ENCODE measurements at regions not wholly inside any gene's neighbourhood (a gene's known extent, or its start where the extent isn't known, plus 50 kb on each side); places are given as distances from the start of the nearest gene placed in this dataset.

DNA sequence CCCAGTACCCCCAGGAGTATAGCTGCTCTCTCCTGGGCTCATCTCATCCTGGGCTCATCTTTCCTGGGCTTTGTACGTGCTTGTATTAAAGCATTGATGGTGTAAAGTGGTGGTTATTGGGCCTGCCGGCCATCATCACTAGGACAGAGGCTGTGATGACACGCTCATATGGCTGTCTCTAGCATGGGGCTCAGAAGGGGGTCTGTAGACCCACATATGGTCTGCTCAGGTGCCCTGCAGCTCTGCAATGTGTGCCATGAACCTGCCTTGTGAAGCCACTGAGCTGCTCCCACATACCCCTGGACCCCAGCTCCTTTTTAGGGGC is 143.4 kb downstream of the CDC5L start:
- in situ Hi-C loops (cut with HindIII; ENCODE audit: low sequenced_read_pairs) = loop anchor here (5.0 kb wide), 2 partner anchors 46 to 91 kb away; no protein-coding TSS in a partner anchor

DNA sequence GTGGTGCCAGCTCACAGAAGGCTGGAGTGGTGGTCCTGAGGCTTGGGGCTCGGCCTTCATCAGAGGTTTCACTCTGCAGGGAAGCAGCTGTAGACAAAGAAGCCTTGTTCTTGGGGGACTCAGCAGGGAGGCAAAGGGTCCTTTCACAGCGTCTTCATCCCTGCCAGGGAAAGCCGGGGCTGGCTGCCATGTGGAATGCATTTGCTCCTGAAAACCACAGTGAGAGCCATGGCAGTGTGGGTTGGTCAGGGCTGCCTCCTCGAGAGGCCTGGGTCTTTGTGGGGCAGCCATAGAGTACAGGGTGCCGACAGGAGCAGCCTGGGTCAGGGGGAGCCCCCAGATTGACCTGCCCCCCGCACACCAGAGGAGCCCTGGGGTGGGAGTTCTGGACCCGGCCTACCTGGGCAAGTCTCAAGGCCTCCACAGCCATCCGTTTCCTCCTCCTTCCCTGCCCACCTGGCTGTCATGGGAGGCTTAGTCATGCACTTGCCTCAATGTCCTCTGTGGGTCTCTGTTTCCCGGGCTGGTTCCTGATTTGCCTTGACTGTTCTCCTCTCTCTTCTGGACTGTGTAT is 144.0 kb downstream of the CDC5L start:
- in situ Hi-C loops (cut with HindIII; ENCODE audit: low sequenced_read_pairs) = loop anchor here (5.0 kb wide), 2 partner anchors 46 to 91 kb away; no protein-coding TSS in a partner anchor

DNA sequence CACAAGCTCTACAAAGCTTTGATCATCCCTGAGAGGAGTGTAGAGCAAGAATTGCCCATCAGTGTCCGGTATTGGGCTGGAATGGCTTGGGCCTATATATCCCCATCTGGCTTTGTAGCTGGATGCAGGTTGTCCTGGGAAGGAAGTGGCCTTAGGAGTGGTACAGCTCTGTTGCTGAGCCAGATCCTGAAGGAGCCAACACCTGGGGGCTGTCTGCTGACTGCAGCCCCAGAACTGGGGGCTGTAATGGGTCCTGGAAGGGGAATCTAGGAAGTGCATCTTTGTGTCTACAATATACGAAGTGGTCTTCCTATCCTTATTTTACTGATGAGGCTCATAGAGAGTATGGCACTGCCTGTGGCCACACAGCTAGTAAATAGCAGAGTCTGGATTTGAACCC is 145.9 kb downstream of the CDC5L start:
- in situ Hi-C loops (cut with HindIII; ENCODE audit: low sequenced_read_pairs) = loop anchor here (5.0 kb wide), 2 partner anchors 44 to 89 kb away; no protein-coding TSS in a partner anchor

DNA sequence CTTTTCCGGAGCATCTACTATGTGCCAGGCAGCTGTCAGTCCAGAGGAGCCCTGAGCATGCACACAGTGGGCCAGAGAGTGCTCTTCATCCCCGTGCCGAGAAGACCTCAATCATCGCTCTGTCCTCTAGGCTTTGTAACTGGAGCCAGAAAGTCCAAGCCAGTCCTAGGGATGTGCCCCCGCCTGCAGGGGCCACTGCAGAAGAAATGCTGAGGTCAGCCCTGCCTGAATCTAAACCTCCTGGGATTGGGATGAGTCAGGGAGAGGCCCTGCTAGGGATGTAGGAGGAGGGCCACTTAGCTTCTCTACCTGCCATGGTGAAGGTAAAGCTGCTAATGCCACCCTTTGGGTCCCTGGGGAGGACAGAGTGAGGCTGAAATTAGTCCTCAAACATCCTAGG is 146.8 kb downstream of the CDC5L start:
- in situ Hi-C loops (cut with HindIII; ENCODE audit: low sequenced_read_pairs) = loop anchor here (5.0 kb wide), 2 partner anchors 43 to 88 kb away; no protein-coding TSS in a partner anchor

DNA sequence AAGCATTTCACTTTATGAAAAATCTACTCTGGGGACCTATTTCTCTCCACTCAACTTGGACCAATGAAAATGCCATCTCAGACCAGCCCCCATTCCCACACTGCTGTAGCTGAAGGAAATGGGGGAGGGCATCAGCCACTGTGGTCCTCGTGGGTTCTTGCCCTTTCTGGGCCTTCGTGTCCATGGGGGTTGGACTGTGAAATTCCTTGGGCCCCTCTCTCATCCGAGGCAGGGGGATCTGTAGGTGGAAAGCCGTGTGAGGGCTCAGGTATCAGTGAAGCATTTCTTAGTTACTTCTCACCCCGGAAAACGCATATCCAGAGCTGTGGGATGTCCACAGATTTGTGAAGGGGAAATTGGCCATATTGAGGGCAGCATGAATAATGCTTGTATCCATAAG is 147.9 kb downstream of the CDC5L start:
- in situ Hi-C loops (cut with HindIII; ENCODE audit: low sequenced_read_pairs) = no loop called here

DNA sequence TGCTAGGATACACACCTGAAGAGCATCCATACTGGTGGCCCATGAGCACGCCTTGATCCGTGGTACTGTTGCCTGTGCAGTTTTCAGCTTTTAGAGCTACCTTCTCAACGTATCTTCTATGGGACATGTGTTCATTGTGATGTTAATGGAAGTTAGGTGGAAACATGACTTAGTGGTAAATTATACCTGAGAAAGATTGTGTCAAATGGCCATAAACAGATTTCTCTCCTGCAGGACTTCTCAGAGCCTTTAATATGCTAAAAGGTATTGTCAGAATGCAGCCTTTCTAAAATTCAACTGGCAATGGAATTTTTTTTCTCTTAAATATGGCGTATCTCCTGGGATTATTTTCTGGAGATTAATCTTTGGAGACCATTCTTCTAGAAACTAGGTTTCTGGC is 148.5 kb downstream of the CDC5L start:
- in situ Hi-C loops (cut with HindIII; ENCODE audit: low sequenced_read_pairs) = no loop called here

DNA sequence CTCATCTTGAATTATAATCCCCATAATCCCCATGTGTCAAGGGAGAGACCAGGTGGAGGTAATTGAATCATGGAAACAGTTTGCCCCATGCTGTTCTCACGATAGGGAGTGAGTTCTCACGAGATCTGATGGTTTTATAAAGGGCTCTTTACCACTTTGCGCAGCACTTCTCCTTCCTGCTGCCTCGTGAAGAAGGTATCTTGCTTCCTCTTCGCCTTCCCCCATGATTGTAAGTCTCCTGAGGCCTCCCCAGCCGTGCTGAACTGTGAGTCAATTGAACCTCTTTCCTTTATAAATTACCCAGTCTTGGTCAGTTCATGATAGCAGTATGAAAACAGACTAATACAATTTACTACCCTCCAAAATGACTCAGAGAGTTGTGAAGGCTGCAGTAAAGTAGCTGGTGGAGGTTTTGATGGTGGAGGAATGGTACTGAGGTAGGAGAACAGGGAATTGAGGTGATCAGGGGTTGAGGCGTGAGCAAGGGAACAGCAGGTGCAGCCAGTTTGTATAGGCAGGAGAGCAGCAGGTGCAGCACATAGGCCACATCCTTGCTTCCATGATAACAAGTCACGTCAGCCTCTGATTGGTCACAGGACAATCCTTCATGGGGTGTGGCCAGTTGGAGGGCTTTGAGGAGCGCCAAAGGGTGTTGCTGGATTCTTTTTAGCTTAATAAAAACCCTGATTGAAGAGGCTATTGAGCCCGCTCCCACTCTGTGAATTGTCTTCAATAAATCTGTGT is 150.0 kb downstream of the CDC5L start:
- in situ Hi-C loops (cut with HindIII; ENCODE audit: low sequenced_read_pairs) = no loop called here

DNA sequence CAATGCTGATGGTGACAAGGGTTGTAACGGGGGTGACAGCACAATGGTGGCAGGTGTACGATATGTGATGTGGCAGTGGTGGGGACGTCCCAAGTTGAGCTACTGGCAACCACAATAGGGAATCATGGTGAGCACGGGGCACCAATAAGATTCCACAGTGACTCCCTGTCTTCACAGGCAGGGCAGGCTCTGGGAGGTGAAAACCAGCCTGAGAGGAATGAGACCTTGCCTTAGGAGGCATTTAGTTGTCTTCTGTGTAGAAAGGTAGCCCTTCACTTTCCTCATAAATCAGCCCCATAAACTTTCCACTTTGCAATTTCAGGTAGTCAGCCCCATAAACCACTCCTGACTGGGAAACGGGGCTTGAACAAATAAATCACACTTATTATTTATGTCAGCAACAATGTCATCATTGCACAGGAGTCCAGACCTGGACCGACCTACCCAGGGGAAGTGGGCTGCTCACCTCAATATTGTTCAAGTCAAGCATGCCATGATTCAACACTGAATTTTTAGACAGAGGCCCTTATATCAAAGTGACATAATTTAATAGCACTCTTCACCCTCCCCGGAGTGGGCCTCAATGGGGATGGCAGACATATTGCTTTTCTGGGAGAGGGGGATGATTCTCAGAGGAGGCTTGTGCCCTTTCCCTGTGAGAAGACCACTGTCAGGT is 150.8 kb downstream of the CDC5L start:
- in situ Hi-C loops (cut with HindIII; ENCODE audit: low sequenced_read_pairs) = no loop called here

DNA sequence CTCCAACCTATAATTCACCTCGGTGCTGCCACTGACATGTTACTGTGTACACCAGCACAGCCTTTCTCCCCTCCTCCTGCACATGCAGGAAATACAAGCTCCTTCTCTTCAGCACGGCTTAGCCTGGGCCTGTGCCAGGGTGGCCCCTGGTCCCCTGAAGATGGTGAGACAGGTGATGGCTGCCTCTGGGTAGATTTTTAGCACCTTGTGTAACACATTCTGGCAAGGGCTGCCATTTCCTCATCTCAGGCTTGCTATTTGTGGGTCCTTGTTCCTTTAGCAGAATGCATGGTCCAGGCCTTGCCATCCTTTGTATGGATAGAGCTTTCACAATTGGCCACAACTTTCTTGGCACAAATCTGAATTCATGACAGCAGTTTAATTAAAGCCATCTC is 151.3 kb downstream of the CDC5L start:
- in situ Hi-C loops (cut with HindIII; ENCODE audit: low sequenced_read_pairs) = no loop called here

DNA sequence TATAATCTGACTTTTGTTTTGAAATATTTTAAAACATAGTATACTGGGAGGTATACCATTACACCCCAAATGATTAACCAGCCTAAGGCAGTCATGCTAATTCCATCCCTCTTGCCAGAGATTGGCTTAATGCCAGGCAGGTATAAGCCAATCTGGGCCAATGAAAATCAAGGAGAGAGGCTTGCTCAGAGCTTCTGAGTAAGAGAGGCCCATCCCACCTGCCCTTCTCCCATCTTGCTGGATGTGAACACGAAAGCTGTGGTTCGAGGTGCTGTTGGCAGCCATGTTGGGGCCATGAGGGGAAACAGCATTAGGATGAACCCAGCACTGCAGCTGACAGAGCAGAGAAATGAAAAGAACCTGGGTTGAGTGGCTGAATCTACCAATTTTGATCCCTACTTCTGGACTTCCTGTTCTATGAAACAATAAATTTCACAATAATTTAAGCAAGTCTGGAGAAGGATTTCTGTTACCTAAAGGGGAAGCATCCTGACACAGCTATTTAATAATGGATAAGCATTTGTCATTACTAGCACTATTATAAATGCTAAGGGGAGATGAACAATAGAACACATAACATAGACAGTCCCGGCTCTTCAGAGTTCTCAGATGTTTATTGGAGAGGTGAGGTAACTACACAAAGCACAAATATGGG is 152.3 kb downstream of the CDC5L start:
- in situ Hi-C loops (cut with HindIII; ENCODE audit: low sequenced_read_pairs) = no loop called here

DNA sequence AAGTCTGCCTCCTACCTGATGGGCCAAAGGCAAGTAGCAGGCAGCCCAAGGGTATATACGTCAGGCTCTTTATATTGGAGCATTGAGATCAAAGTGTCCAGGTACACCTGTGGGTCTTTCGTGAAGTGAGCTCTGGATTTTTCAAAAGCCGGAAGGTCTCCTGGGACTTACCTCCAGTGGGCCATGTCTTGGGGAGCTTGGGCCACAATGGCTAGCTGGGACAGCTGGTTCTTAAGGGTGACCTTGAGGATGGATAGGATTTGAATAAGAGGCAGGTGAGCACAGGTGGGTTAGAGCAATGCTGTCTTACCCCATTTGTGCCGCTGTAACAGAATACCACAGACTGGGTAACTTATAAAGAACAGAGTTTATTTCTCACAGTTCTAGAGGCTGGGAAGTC is 153.4 kb downstream of the CDC5L start:
- in situ Hi-C loops (cut with HindIII; ENCODE audit: low sequenced_read_pairs) = no loop called here

DNA sequence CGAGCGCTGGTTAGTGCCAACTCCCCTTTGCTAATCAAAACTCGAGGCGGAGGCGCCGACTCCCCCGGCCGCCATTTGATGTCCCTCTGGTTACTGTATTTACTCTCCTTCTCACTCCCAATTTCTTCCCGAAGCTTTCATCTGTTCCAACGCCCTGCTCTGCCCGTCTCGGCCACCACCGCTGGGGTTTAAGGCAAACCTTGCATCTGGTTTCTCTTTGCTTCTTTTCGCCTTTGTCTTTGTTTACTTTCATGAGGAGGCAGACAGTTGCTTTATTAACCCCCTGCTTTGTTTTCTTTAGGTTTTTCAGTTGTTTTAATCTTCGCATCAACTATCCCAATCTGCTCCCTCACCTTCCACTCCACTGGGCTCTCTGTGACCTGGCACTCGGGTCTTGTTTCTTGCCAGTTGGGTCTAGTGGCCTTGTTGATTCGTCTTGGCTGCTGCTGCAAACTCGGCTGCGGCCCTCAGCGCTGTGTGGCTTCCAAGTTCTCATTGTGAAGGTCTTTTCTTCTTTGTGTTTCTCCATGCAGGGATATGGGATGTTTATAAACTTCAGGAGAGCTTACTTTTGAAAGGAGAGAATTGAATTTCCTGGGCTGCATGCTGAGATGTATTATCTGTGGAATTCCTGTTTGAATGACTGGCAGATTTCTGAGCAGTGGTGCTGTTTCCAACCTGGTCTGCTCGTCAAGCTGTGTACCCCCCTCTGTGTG is 155.1 kb downstream of the CDC5L start:
- in situ Hi-C loops (cut with HindIII; ENCODE audit: low sequenced_read_pairs) = no loop called here

DNA sequence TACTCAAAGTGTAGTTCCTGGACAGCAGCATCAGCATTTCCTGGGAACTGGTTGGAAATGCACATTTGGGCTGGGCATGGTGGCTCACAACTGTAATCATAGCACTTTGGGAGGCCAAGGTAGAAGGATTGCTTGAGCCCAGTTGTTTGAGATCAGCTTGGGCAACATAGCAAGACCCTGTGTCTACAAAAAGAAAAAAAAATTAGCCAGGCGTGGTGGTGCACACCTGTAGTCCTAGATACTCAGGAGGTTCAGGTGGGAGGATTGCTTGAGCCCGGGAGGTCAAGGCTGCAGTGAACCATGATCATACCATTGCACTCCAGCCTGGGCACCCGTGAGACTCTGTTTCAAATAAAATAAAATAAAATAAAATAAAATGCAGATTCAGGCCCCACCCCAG is 156.2 kb downstream of the CDC5L start:
- in situ Hi-C loops (cut with HindIII; ENCODE audit: low sequenced_read_pairs) = no loop called here

DNA sequence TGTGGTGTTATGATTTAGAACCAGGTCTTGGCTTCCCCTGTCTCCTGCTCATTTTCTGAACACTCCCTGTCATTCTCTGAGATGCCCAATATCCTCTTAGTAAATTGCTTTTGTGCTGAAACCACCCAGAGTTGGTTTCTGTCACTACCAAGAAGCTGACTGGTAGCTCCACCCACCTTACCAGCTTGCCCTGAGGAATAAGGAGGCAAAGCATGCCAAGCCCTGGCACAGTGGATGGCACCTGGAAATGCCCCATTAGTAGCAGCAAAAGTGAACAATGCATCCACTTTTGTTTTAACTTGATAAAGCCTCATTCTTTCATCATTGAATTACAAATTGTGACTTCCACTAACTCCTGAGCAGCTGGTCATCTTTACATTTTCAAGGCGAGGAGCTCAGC is 157.7 kb downstream of the CDC5L start:
- in situ Hi-C loops (cut with HindIII; ENCODE audit: low sequenced_read_pairs) = no loop called here

DNA sequence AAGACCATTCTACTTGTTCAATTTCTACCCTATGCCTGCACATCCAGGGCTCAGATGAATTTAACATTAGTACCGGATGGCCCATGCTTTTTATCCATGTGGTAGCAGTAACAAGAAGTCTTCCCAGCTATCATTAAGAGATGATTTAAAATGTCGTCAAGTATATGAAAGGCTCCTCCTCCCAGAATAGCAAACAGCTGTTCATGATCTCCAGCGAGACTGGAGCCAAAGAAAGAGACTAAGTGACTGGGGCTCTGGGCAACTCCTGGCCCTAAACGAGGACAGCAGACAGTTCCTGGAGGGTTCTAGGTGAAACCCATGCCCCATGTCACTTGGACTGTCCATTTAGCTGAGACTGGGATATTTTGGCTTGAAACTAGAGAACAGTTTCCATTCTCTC is 160.8 kb downstream of the CDC5L start:
- in situ Hi-C loops (cut with HindIII; ENCODE audit: low sequenced_read_pairs) = no loop called here

DNA sequence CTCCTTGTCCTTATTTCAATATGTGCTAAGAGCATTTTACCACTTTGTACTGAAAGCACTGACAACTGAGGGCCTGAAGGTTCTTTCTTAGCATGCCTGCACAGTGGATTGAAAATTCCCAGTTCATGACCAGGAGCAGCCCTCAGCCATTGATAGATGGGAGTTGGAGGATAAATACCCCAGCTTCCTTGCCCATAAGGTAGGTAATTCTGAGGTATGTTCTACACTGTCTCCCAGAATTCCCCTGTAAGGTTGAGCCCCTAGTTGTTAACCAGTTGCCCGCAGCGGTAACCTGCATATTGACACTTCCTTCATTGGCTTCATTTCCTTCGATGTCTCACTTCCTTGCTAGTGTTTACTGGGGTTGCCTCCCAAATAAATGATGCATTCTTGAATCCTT is 162.0 kb downstream of the CDC5L start:
- in situ Hi-C loops (cut with HindIII; ENCODE audit: low sequenced_read_pairs) = no loop called here

DNA sequence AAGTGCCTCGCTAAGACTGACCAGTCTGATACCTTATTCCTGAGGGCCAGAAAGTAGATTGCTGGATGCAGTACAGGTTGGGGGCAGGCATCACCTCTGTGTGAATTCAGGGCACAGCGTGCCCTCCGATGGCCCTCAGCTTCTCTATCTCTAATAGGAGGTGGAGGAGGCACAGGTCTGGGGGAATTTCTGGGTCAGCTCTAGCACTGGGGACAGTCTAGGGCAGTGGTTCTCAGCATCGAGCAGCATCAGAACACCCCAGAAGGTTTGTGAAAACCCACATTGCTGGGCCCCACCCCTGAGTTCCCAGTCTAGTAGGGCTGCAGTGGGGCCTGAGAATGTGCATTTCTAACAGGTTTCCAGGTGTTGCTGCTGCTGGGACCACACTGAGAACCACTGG is 166.7 kb downstream of the CDC5L start:
- in situ Hi-C loops (cut with HindIII; ENCODE audit: low sequenced_read_pairs) = no loop called here

DNA sequence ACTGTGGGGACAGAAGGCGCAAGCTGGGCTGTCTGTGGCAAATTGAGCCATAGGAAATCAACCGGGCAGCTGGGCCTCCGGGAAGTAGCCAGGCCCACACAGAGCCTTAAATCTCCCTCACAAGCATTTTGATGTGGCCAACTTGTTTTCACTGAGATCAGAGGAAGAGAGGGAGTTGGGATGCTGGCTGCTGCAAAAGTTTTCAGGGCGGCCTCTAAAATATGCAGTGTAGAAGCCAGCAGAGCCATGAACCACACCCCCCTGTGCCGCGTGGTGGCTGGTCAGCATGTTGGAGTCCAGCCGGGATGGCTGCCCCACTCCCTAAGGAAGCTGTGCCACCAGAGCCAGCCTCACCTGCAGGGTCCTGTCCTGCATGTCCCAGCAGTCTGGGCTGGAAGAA is 167.4 kb downstream of the CDC5L start:
- in situ Hi-C loops (cut with HindIII; ENCODE audit: low sequenced_read_pairs) = no loop called here

DNA sequence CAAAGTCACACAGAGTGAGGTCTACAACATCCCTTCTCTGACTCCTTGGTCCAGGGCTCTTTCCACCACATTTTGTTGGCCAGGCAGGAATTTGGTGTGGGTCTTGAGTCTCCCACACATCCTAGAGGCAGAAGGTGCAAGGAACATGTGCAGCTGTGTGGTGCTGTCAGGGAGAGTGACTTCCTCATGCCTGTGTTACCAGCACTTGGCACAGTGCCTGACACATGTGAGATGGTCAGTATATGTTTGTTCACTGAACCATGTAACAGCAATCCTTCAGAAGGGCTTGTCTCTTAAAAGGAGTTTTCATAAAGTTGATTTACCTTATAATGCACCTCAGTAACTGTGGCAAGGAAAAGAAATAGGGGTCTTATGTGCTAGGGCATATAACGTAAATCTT is 168.5 kb downstream of the CDC5L start:
- in situ Hi-C loops (cut with HindIII; ENCODE audit: low sequenced_read_pairs) = no loop called here

DNA sequence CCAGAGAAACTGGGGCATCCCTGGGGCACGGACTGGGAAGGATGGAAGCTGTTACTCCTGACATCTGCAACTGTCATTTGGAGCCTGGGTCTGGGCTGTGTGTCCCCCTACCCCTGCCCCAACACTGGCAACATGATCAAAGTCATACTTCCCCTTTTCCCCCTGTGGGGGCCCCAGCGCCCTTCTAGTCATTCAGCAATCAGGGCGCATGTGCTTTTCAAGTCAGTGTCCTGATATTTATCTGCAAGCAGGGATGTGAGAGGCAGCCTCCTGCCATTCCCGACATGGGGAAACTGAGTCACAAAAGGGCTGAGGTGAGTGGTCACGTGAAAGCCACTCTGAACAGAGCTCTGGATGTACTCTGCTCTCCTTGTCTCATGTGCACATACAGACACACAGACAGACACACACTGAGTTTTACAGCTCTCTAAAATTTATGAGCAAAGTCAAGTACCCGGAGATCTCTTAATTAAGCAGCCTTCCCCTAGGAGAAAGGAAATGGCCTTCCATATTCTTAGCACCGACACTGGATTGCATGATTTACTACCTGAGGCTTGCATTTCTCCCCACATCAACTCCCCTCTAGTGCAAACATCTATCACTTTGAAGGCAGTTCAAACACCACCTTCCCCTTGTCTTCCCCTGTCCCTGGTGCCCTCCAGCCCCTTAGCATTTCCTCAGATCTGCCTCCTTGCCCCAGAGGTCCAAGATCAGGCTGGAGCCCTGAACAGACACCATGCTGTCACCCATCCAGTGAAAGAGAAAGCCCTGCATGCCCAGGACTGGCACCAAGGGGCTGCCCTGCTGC is 170.7 kb downstream of the CDC5L start:
- in situ Hi-C loops (cut with HindIII; ENCODE audit: low sequenced_read_pairs) = no loop called here
